ENCODE measurements at regions not wholly inside any gene's neighbourhood (a gene's known extent, or its start where the extent isn't known, plus 50 kb on each side); places are given as distances from the start of the nearest gene placed in this dataset.
"Not testable (repeated sequence)": the region's sequence is repeated elsewhere in the genome, so short reads cannot be mapped to it uniquely, and the experiment has no call there.

DNA sequence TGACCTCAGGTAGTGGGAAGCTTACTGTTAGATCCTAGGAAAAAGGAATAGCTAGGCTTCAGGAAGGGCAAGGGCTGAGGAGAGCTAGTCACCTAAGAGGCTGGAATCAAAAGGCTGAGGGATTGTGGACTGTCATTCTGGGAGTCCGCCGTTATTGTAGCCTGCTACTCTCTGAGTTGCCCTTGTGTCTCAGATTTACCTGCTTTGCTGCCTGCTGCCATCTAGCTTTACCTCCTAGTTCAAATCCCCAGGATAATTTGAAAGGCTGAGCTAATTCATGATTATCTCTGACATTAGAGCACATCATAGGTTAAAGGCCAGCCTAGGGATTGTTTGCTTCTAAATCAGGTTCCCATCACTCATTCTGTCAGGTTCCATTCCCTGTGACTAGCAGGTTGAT, 120.2 kb downstream of the FHIP1A start:
- Mint-ChIP-seq H3K27ac (no peak overlapping the region), H3K4me1 (peaks cover 5% of the 10 kb centered on the region), H3K4me3 (no peak overlapping the region), H3K36me3 (ENCODE audit: low read depth) (no peaks in the 10 kb centered on the region), H3K27me3 (peaks cover 5% of the 10 kb centered on the region)
- H3K9me3 ChIP-seq (ENCODE audit: control insufficient read depth, low read length, poor library complexity, severe bottlenecking), result no peaks in the 10 kb centered on the region
- no peak for DNase-seq
- ATAC-seq, result no peak

DNA sequence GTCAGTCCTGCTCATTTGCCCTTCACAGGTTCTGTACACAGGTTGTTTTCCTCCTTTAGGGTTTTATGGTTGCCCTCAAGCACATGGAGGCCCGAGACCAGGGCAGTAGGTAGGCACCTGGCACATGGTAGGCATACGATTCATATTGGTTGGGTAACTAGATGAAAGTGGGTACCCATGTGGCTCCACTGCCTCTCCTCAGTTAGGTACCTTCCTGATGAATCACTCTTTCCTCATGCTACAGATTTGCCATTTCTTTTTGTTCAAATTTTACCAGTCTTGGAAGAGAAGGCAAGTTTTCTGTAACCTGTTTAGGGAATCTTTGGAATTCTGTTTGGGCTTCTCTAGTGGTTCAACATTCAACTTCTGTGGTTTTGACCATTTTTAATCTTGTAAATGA, 121.3 kb downstream of the FHIP1A start:
- H3K4me3 Mint-ChIP-seq, result no peak overlapping the region
- H3K9me3 ChIP-seq (ENCODE audit: control insufficient read depth, low read length, poor library complexity, severe bottlenecking), result no peaks in the 10 kb centered on the region
- no peaks in the 10 kb centered on the region for H3K27me3 Mint-ChIP-seq
- DNase-seq (no peak), ATAC-seq (no peak)
- no peak overlapping the region for H3K27ac Mint-ChIP-seq
- H3K36me3 Mint-ChIP-seq (ENCODE audit: low read depth), result no peaks in the 10 kb centered on the region
- no peaks in the 10 kb centered on the region for H3K4me1 Mint-ChIP-seq

DNA sequence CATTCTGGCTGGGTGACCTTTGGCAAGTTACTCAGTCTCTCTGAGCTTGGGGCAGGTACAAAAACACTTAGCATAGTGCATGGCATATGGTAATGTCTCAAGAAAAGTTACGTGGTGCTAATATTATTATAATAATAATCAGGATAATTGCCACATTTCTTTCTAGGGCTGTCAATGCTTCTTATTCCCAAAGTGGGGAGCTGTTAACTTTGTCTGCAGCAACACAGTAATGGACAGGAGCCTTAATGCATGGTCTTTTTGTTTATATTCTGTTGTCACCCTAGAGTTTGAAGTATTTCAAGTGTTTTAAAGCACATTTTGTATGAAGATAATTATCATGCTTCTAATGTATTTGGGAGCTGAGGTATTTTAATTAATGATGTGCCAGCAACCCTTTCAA, 121.8 kb downstream of the FHIP1A start:
- Mint-ChIP-seq H3K36me3 (ENCODE audit: low read depth) (no peaks in the 10 kb centered on the region), H3K4me3 (no peak overlapping the region), H3K27me3 (peaks cover 2% of the 10 kb centered on the region), H3K27ac (no peak overlapping the region), H3K4me1 (no peaks in the 10 kb centered on the region)
- no peak for ATAC-seq
- H3K9me3 ChIP-seq (ENCODE audit: control insufficient read depth, low read length, poor library complexity, severe bottlenecking), result no peaks in the 10 kb centered on the region
- DNase-seq, result no peak

DNA sequence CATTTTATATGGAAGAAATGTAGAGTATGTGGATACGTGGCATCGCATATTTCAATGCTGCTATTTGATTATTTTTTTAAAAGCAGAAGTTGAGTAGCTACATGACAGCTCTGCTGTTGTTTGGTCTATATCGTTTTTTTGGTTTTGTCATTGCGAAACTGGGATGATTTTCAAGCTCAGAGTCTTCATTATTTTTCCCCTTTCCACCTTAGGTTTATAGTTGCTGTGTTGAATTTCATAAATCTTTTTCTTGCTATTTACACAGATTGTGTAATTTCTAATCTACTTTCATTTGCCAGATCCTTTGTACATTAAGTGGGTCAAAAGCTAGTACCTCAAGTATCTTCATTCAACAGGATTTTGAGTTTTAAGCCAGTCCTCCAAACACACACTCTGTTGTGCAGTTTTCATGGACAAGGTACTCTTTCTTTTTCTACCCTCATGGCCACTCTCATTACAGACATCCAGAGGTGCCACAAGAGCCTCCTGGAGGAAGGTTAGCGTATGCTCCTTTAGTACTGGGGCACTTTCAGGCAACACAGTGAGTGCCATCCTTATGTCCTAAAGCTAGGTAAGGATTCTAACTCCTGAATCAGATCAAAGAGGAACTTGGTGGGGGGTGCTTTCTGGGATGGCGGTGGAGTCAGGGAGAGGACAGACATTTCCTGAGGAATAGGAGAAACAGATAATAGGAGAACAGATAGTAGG, 123.2 kb downstream of the FHIP1A start:
- H3K9me3 ChIP-seq (ENCODE audit: control insufficient read depth, low read length, poor library complexity, severe bottlenecking), result no peaks in the 10 kb centered on the region
- Mint-ChIP-seq H3K4me1 (no peaks in the 10 kb centered on the region), H3K4me3 (no peak overlapping the region), H3K36me3 (ENCODE audit: low read depth) (no peaks in the 10 kb centered on the region), H3K27me3 (peaks cover 10% of the 10 kb centered on the region), H3K27ac (no peak overlapping the region)
- DNase-seq (no peak), ATAC-seq (no peak)

DNA sequence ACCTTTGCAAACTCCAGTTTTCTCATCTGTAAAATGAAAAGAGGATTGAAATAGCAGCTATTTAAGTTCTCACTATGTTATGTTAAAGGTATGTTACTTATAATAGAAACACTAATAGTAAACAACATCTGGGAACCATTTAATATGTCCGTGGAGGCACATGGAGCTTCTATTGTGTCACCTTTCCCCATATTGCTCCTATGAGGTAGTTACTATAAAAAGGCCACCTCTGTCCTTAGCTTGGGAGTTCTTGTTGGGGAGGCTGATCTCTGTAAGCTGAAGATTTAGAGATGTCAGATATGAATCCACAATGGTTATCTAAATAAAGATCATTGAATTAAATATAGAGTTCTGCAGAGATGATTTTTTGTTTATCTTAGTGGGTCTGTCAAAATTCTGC, 125.2 kb downstream of the FHIP1A start:
- peaks cover 19% of the 10 kb centered on the region for H3K27me3 Mint-ChIP-seq
- DNase-seq (no peak), ATAC-seq (no peak)
- no peaks in the 10 kb centered on the region for H3K9me3 ChIP-seq (ENCODE audit: control insufficient read depth, low read length, poor library complexity, severe bottlenecking)
- no peak overlapping the region for H3K4me3 Mint-ChIP-seq
- H3K4me1 Mint-ChIP-seq, result no peaks in the 10 kb centered on the region
- no peaks in the 10 kb centered on the region for H3K36me3 Mint-ChIP-seq (ENCODE audit: low read depth)
- H3K27ac Mint-ChIP-seq, result no peak overlapping the region

DNA sequence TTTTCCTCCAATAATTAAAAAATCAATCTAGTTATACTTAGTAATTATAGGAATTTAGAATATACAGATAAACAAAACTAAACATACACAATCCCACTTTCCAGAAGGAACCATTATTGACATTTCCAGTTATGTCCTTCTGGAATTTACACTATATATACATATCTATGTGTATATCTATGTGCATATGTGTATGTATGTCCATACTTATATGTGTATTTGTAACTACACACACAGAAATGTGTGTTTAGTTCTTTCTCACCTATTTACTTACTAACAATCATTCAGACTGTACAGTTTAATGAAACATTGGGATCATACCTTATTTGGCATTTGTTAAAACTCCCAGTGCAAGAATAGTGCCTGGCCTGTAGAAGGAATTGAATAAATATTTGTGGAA, 126.4 kb downstream of the FHIP1A start:
- DNase-seq (no peak), ATAC-seq (no peak)
- H3K4me3 Mint-ChIP-seq, result no peak overlapping the region
- H3K27me3 Mint-ChIP-seq, result peaks cover 19% of the 10 kb centered on the region
- peaks cover 3% of the 10 kb centered on the region for H3K4me1 Mint-ChIP-seq
- no peaks in the 10 kb centered on the region for H3K36me3 Mint-ChIP-seq (ENCODE audit: low read depth)
- H3K27ac Mint-ChIP-seq, result no peak overlapping the region
- H3K9me3 ChIP-seq (ENCODE audit: control insufficient read depth, low read length, poor library complexity, severe bottlenecking), result no peaks in the 10 kb centered on the region

DNA sequence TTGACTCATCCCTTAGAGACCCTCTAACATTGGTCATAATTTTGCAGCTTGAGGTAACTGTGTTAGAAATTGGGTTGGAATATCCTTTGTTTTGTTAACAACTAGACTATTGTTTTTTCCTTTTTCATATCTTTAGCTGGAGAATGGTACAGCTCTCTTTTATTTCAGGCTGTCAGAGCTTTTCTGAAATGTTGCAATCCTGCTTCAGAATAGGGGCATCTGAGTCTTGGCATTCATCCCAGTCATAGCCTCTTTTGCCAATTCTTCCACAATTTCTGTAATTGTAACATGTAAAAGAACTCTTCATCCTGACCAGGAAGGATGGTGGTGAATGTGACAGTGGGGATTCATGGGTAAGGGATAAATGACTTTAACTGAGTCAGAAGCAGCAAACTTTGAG, 128.7 kb downstream of the FHIP1A start:
- DNase-seq, result no peak
- peaks cover 34% of the 10 kb centered on the region for H3K27me3 Mint-ChIP-seq
- H3K9me3 ChIP-seq (ENCODE audit: control insufficient read depth, low read length, poor library complexity, severe bottlenecking), result no peaks in the 10 kb centered on the region
- H3K4me3 Mint-ChIP-seq, result no peak overlapping the region
- no peak overlapping the region for H3K27ac Mint-ChIP-seq
- H3K36me3 Mint-ChIP-seq (ENCODE audit: low read depth), result peaks cover 3% of the 10 kb centered on the region
- no peak for ATAC-seq
- peaks cover 3% of the 10 kb centered on the region for H3K4me1 Mint-ChIP-seq

DNA sequence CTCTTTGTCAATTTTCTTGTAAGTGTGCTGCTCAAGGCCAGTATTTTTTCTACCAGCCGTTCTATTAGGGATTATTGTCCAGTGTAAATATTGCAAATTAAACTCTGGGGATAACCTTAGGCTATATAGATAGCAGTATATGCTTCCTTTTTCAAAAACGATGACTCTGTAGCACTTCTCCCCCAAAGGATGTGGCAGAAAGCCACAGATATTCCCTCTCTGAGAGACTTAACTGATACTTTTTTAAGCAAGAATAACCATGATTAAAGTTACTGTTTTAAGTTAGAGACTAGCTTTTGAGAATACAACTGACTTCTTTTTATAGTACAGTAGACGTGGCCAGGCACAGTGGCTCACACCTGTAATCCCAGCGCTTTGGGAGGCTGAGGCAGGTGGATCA, 130.0 kb downstream of the FHIP1A start:
- ATAC-seq (no peak), DNase-seq (no peak)
- Mint-ChIP-seq H3K36me3 (ENCODE audit: low read depth) (peaks cover 3% of the 10 kb centered on the region), H3K4me1 (peaks cover 3% of the 10 kb centered on the region), H3K27me3 (peaks cover 37% of the 10 kb centered on the region), H3K4me3 (no peak overlapping the region), H3K27ac (no peak overlapping the region)
- no peaks in the 10 kb centered on the region for H3K9me3 ChIP-seq (ENCODE audit: control insufficient read depth, low read length, poor library complexity, severe bottlenecking)

DNA sequence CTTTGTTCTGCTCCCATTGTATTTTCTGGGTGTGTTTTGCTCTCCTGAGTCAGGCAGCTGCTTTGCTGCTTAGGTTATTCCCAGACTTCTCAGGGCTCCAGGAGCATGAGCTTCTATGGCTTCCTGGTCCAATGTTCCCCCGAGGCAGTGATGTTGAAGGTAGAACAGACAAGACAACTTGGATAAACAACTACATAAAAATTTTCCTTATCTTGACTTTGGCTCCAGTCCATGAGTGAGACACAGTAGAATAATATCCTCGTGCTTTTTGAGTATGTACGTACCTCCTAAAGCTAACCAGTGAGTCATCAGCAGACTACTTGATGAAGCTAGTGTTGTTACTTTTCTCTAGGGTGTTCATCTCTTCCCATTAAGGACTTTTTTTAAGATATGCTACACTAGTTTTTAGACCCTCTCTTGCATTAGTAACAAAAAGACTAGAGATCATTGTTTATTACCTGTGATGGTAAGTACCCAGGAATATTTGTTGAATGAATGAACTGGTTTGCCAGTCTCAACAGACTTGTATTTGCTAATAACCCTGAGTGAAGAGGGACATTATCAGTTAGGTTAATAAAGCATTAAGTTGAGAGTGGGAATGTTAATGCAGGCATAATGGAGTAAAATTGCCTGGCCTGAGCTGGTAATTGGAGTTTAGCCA, 131.9 kb downstream of the FHIP1A start:
- Mint-ChIP-seq H3K4me1 (peaks cover 3% of the 10 kb centered on the region), H3K4me3 (no peak overlapping the region), H3K27me3 (peaks cover 43% of the 10 kb centered on the region), H3K27ac (no peak overlapping the region), H3K36me3 (ENCODE audit: low read depth) (peaks cover 3% of the 10 kb centered on the region)
- no peak for ATAC-seq
- H3K9me3 ChIP-seq (ENCODE audit: control insufficient read depth, low read length, poor library complexity, severe bottlenecking), result no peaks in the 10 kb centered on the region
- DNase-seq, result no peak

DNA sequence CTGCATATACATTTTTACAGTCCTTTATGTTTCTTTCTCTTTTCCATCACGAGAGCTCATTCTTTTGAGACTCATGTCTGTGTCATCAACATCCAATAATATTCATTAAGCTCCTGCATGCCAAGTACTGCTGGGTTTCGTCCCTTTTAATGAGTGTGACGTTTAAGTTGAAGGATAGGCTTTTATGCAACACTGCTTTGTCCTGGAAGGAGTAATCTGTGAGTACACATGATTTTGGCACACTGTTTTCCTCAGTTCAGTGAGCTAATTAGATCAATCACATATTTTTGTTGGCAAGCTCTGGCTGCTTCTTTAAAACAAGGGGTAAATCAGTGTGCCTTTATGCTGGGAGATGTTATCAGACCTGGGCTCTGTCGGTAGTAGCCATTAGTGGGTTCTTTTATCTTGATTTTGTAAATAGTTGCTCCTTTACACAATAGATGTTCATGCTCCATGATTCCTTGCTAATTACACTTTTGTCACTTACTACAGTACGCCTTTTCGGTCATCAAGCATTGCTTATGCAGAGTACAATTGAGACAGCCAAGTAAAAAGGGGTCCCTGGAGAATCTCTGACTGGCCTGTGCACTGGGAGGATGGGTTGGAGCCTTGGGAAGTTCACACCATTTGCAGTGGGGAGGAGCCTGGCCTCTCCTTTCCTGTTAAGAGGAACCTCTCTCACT, 132.6 kb downstream of the FHIP1A start:
- no peak overlapping the region for H3K4me3 Mint-ChIP-seq
- no peak for DNase-seq
- H3K36me3 Mint-ChIP-seq (ENCODE audit: low read depth), result peaks cover 3% of the 10 kb centered on the region
- H3K27ac Mint-ChIP-seq, result no peak overlapping the region
- no peak for ATAC-seq
- peaks cover 41% of the 10 kb centered on the region for H3K27me3 Mint-ChIP-seq
- no peaks in the 10 kb centered on the region for H3K9me3 ChIP-seq (ENCODE audit: control insufficient read depth, low read length, poor library complexity, severe bottlenecking)
- peaks cover 3% of the 10 kb centered on the region for H3K4me1 Mint-ChIP-seq

DNA sequence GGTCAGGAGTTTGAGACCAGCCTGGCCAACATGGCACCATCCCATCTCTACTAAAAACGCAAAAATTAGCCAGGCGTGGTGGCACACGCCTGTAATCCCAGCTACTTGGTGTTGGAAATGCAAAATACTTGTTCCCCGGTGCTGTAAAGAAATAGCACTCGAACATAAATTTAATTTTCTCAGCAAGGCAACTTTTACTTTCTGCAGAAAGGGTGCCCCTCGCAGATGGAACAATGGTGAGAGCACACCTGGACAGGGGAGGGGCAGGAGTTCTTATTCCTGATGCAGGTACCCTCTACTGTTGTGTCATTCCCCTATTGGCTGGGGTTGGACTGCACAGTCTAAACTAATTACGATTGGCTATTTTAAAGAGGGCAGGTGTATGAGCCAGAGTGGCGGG, 139.7 kb downstream of the FHIP1A start:
- DNase-seq, result no peak
- Mint-ChIP-seq H3K4me3 (no peak overlapping the region), H3K4me1 (no peaks in the 10 kb centered on the region), H3K27ac (no peak overlapping the region), H3K36me3 (ENCODE audit: low read depth) (no peaks in the 10 kb centered on the region), H3K27me3 (peaks cover 23% of the 10 kb centered on the region)
- no peak for ATAC-seq
- no peaks in the 10 kb centered on the region for H3K9me3 ChIP-seq (ENCODE audit: control insufficient read depth, low read length, poor library complexity, severe bottlenecking)

DNA sequence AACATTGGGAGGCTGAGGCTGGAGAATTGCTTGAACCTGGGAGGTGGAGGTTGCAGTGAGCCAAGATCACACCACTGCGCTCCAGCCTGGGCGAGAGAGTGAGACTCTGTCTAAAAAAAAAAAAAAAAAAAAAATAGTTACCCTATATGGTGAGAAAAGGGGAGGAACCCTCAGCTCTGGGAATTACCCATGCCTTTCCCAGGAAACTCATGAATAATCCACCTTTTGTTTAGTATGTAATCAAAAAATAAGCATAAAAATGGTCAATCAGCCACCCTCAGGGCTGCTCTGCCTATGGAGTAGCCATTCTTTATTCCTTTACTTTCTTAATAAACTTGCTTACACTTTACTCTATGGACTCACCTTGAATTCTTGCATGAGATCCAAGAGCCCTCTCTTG, 140.4 kb downstream of the FHIP1A start:
- not testable (repeated sequence) for H3K9me3 ChIP-seq (ENCODE audit: control insufficient read depth, low read length, poor library complexity, severe bottlenecking); H3K36me3 Mint-ChIP-seq (ENCODE audit: low read depth); DNase-seq; H3K27ac Mint-ChIP-seq; ATAC-seq; H3K4me1 Mint-ChIP-seq; H3K4me3 Mint-ChIP-seq
- H3K27me3 Mint-ChIP-seq, result peaks cover 23% of the 10 kb centered on the region

DNA sequence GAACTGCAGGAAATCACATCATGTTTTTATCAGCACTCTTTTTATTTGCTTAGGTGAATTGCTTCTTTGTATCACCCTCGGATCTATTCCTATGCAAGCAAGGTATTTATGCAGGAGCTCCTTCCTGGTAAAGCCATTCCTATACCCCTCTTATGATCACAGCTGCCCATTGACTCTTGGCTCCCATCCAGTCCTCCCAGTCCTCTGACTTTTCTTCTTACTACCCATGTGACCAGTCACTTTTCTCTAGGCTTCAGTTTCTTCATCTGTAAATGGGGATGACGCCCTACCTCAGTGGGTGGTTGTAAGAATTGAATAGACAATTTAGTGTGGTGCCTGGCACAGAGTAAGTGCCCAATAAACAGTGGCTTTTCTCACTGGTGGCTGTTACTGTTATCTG, 144.9 kb downstream of the FHIP1A start:
- Mint-ChIP-seq H3K4me1 (no peaks in the 10 kb centered on the region), H3K4me3 (no peak overlapping the region), H3K27me3 (peaks cover 28% of the 10 kb centered on the region), H3K27ac (no peak overlapping the region), H3K36me3 (ENCODE audit: low read depth) (no peaks in the 10 kb centered on the region)
- no peaks in the 10 kb centered on the region for H3K9me3 ChIP-seq (ENCODE audit: control insufficient read depth, low read length, poor library complexity, severe bottlenecking)
- DNase-seq (no peak), ATAC-seq (no peak)

All from T-helper 17 cell (primary cell).